Medulla oblongata (tissue), 1 donor: ENCODE measurements at regions not wholly inside any gene's neighbourhood (a gene's known extent, or its start where the extent isn't known, plus 50 kb on each side); places are given as distances from the start of the nearest gene placed in this dataset.
A peak's percentile ranks its signal among the peaks of the same experiment; 100 is the strongest.
"Not testable (repeated sequence)": the region's sequence is repeated elsewhere in the genome, so short reads cannot be mapped to it uniquely, and the experiment has no call there.

Experiments used
- DNase-seq: peaks from one replicate; pipeline ENCODE4 v3.0.0-alpha.2; 2015; ENCODE audit errors: extremely low spot score

GRCh38 chr10:108556186-108556585, 1367.1 kb downstream of the XPNPEP1 start:
- no peak for DNase-seq

GRCh38 chr10:108545921-108546320, 1377.4 kb downstream of the XPNPEP1 start:
- DNase-seq: no peak

- DNase-seq: peak; percentile 66
Measured at GRCh38 chr10:108544500-108545120, 1378.7 kb downstream of the XPNPEP1 start.

GRCh38 chr10:108533551-108533950, 1369.0 kb upstream of the SORCS1 start:
- DNase-seq: not testable (repeated sequence)

- no peak for DNase-seq
Measured at GRCh38 chr10:108523016-108523800, 1358.7 kb upstream of the SORCS1 start.

GRCh38 chr10:108521827-108522492, 1357.5 kb upstream of the SORCS1 start:
- DNase-seq: no peak

GRCh38 chr10:108515821-108516220, 1351.3 kb upstream of the SORCS1 start:
- no peak for DNase-seq

- DNase-seq: no peak
Measured at GRCh38 chr10:108500396-108500795, 1335.9 kb upstream of the SORCS1 start.

- no peak for DNase-seq
Measured at GRCh38 chr10:108496106-108496505, 1331.6 kb upstream of the SORCS1 start.

GRCh38 chr10:108490944-108491343, 1326.4 kb upstream of the SORCS1 start:
- DNase-seq: no peak

GRCh38 chr10:108471420-108471819, 1306.9 kb upstream of the SORCS1 start:
- no peak for DNase-seq

- DNase-seq: no peak
Measured at GRCh38 chr10:108469940-108470339, 1305.4 kb upstream of the SORCS1 start.

GRCh38 chr10:108465871-108466641, 1301.5 kb upstream of the SORCS1 start:
- no peak for DNase-seq

GRCh38 chr10:108462005-108462404, 1297.5 kb upstream of the SORCS1 start:
- no peak for DNase-seq

- no peak for DNase-seq
Measured at GRCh38 chr10:108454793-108455192, 1290.3 kb upstream of the SORCS1 start.

- DNase-seq: no peak
Measured at GRCh38 chr10:108454224-108454623, 1289.7 kb upstream of the SORCS1 start.

GRCh38 chr10:108453166-108453565, 1288.7 kb upstream of the SORCS1 start:
- DNase-seq: no peak

- no peak for DNase-seq
Measured at GRCh38 chr10:108452533-108452932, 1288.0 kb upstream of the SORCS1 start.

- DNase-seq: no peak
Measured at GRCh38 chr10:108450280-108450679, 1285.8 kb upstream of the SORCS1 start.

GRCh38 chr10:108445746-108446145, 1281.2 kb upstream of the SORCS1 start:
- DNase-seq: no peak

- DNase-seq: no peak
Measured at GRCh38 chr10:108443636-108444035, 1279.1 kb upstream of the SORCS1 start.

GRCh38 chr10:108439397-108439796, 1274.9 kb upstream of the SORCS1 start:
- DNase-seq: peak; percentile 36
